ENCODE measurements at regions not wholly inside any gene's neighbourhood (a gene's known extent, or its start where the extent isn't known, plus 50 kb on each side); places are given as distances from the start of the nearest gene placed in this dataset.
"Not testable (repeated sequence)": the region's sequence is repeated elsewhere in the genome, so short reads cannot be mapped to it uniquely, and the experiment has no call there.

GRCh38 chr17:45576527-45577307 is 86.2 kb upstream of the PLEKHM1 start:
- TF ChIP-seq CTCF, POLR2A (IDR thresholded peaks at IDR 0.05): not testable (repeated sequence)
